Activated CD8-positive, alpha-beta memory T cell treated with anti-CD3 and anti-CD28 coated beads, Interleukin-2, amount 50 U/mL, for 48 hours (primary cell): ENCODE measurements at regions not wholly inside any gene's neighbourhood (a gene's known extent, or its start where the extent isn't known, plus 50 kb on each side); places are given as distances from the start of the nearest gene placed in this dataset.

Experiments used
- DNase-seq: peaks from one replicate; pipeline ENCODE4 v3.0.0-alpha.2; 2020

- no peak for DNase-seq
These were observed 76.5 kb upstream of the RGS17 start for GRCh38 chr6:153207617-153208016.

- DNase-seq = no peak
These were observed 75.9 kb upstream of the RGS17 start for GRCh38 chr6:153207006-153207405.

- DNase-seq = no peak
These were observed 62.1 kb upstream of the RGS17 start for GRCh38 chr6:153192943-153193885.

GRCh38 chr6:153183925-153184324 lies 52.8 kb upstream of the RGS17 start:
- DNase-seq = no peak
